ENCODE measurements at regions not wholly inside any gene's neighbourhood (a gene's known extent, or its start where the extent isn't known, plus 50 kb on each side); places are given as distances from the start of the nearest gene placed in this dataset.

GRCh38 chr7:136502162-136502561, 366.3 kb upstream of the CHRM2 start:
- TF ChIP-seq, protein P1, sequence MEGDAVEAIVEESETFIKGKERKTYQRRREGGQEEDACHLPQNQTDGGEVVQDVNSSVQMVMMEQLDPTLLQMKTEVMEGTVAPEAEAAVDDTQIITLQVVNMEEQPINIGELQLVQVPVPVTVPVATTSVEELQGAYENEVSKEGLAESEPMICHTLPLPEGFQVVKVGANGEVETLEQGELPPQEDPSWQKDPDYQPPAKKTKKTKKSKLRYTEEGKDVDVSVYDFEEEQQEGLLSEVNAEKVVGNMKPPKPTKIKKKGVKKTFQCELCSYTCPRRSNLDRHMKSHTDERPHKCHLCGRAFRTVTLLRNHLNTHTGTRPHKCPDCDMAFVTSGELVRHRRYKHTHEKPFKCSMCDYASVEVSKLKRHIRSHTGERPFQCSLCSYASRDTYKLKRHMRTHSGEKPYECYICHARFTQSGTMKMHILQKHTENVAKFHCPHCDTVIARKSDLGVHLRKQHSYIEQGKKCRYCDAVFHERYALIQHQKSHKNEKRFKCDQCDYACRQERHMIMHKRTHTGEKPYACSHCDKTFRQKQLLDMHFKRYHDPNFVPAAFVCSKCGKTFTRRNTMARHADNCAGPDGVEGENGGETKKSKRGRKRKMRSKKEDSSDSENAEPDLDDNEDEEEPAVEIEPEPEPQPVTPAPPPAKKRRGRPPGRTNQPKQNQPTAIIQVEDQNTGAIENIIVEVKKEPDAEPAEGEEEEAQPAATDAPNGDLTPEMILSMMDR (conservative IDR thresholded peaks at IDR 0.05; ENCODE audit: low read depth, low read length) = no peak
- H3K4me3 ChIP-seq (ENCODE audit: low read depth, low read length) = no peak overlapping the region
- DNase-seq (ENCODE audit: low read depth) = no peak

DNA sequence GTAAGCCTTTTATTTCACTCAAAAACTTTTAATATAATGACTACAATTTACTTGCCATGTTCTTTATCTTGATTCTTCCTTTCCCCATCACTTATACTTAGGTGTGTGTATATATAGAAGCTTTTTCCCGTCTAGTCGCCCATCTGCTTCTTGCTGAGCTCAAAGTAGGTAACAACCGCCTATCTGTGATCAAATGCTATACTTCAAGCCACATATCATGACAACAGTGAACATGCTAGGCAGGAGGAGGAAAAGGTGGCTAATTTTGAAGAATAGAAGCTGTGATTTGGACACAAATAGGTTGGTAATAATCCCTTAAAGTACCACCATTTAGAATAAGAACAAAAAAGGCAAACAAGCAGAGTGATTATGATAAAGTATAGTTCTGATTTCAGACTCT, 367.3 kb upstream of the CHRM2 start:
- DNase-seq (ENCODE audit: low read depth) = no peak
- TF ChIP-seq, protein P1 (conservative IDR thresholded peaks at IDR 0.05; ENCODE audit: low read depth, low read length) = no peak

GRCh38 chr7:136496551-136496950, 371.9 kb upstream of the CHRM2 start:
- DNase-seq (ENCODE audit: low read depth) = no peak
- no peak overlapping the region for H3K4me3 ChIP-seq (ENCODE audit: low read depth, low read length)
- TF ChIP-seq, protein P1 (conservative IDR thresholded peaks at IDR 0.05; ENCODE audit: low read depth, low read length) = no peak

More for the DNA sequence above, 367.3 kb upstream of the CHRM2 start:
- no peak overlapping the region for H3K4me3 ChIP-seq (ENCODE audit: low read depth, low read length)

DNA sequence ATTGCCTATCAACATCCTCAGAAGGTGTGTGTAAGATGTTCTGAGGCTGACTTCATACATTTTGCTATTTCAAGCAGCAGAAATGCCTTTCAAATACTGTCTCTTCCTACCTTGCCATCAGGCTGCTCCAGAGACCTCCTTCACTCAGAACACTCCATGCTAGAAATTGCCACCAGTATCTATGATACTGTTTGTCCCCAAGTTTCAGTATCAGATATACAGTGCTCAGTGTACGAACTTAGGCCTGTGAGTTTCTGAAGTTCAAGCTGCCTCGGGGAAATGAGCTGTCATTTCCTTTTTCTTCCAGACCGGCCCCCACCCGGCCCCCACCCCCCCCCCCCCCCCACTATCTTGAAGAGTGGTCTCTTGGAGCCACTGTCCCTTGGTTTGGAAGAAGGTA, 373.4 kb upstream of the CHRM2 start:
- H3K4me3 ChIP-seq (ENCODE audit: low read depth, low read length) = no peak overlapping the region
- DNase-seq (ENCODE audit: low read depth) = no peak
- TF ChIP-seq, protein P1 (conservative IDR thresholded peaks at IDR 0.05; ENCODE audit: low read depth, low read length) = no peak

GRCh38 chr7:136492366-136492765, 376.1 kb upstream of the CHRM2 start:
- TF ChIP-seq, protein P1 (conservative IDR thresholded peaks at IDR 0.05; ENCODE audit: low read depth, low read length) = no peak
- no peak overlapping the region for H3K4me3 ChIP-seq (ENCODE audit: low read depth, low read length)

GRCh38 chr7:136489808-136490207, 378.6 kb upstream of the CHRM2 start:
- TF ChIP-seq, protein P1 (conservative IDR thresholded peaks at IDR 0.05; ENCODE audit: low read depth, low read length) = no peak
- H3K4me3 ChIP-seq (ENCODE audit: low read depth, low read length) = no peak overlapping the region
- no peak for DNase-seq (ENCODE audit: low read depth)

More at GRCh38 chr7:136492366-136492765, 376.1 kb upstream of the CHRM2 start:
- DNase-seq (ENCODE audit: low read depth) = no peak

DNA sequence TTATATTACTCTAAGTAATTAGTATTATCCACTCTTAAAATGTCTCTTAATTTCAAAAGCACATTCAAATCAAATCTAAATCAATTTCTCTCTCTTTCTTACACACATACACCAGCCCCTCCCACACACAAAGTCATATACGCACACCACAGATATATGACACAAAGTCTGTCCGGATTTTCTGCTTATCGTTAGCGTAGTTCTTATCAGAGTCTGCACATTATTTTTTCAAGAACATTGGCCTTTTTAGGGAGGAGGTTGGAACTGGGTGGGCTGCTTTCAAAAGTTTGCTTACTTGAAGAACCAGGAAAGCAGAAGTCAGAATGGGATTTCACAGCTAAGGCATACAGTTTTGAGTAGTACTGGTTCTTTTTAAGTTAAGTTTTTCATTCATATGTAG, 387.6 kb upstream of the CHRM2 start:
- no peak for DNase-seq (ENCODE audit: low read depth)
- no peak overlapping the region for H3K4me3 ChIP-seq (ENCODE audit: low read depth, low read length)
- TF ChIP-seq, protein P1 (conservative IDR thresholded peaks at IDR 0.05; ENCODE audit: low read depth, low read length) = no peak
